PC-9 (cell line): ENCODE measurements at regions not wholly inside any gene's neighbourhood (a gene's known extent, or its start where the extent isn't known, plus 50 kb on each side); places are given as distances from the start of the nearest gene placed in this dataset.

ENCODE experiments used
- BruUV-seq: library from RNA; stranded (reverse); fragments of 400-500 nt; replicated peaks from 2 replicates; lab custom pipeline; 2021; lab: Mats Ljungman, UMichigan
- CTCF ChIA-PET: fragments of 300-600 bp; sonication (Branson Sonifier 250); formaldehyde crosslinking; loops from one replicate; lab custom pipeline; 2022; ENCODE audit warnings: antibody characterized with exemption; lab: Charles Lee
- POLR2A ChIA-PET: fragments of 300-600 bp; sonication (Branson Sonifier 250); formaldehyde crosslinking; loops from one replicate; lab custom pipeline; 2022; ENCODE audit warnings: antibody characterized with exemption; ENCODE audit not compliant: unreplicated experiment; lab: Charles Lee
- DNase-seq, 2 experiments: peaks; one replicate each; pipeline versions ENCODE4 v3.0.0 to v3.0.0-alpha.2; 2015 to 2022; ENCODE audit warnings: mixed read lengths in 1 of 2
- H2AFZ ChIP-seq: fragments of 200-600 bp; sonication (generic); 2 replicates; pipeline ENCODE4 v1.8.1; 2017; ENCODE audit warnings: antibody characterized with exemption
- H3F3A ChIP-seq: fragments of 200-600 bp; sonication (generic); 2 replicates; pipeline ENCODE4 v1.8.1; 2017; ENCODE audit warnings: antibody characterized with exemption, mild to moderate bottlenecking, low read depth; ENCODE audit not compliant: insufficient read depth
- H3K27ac ChIP-seq: fragments of 200-600 bp; sonication (generic); 2 replicates; pipeline ENCODE4 v1.6.1; 2016; ENCODE audit warnings: mixed run types
- H3K27me3 ChIP-seq: fragments of 200-600 bp; sonication (generic); 2 replicates; pipeline ENCODE4 v1.6.1; 2016; ENCODE audit warnings: low read depth, mixed run types; ENCODE audit not compliant: insufficient read depth
- H3K36me3 ChIP-seq: fragments of 200-600 bp; sonication (generic); 2 replicates; pipeline ENCODE4 v1.6.1; 2016; ENCODE audit warnings: low read depth, mixed run types
- H3K4me1 ChIP-seq: fragments of 200-600 bp; sonication (generic); replicated peaks from 2 replicates; pipeline ENCODE4 v1.6.1; 2016; ENCODE audit warnings: mixed run types; ENCODE audit not compliant: insufficient read depth
- H3K4me2 ChIP-seq: fragments of 200-600 bp; sonication (generic); 2 replicates; pipeline ENCODE4 v1.6.1; 2017; ENCODE audit warnings: mixed run types
- H3K4me3 ChIP-seq: fragments of 200-600 bp; sonication (generic); 2 replicates; pipeline ENCODE4 v1.6.1; 2016; ENCODE audit warnings: mixed run types
- H3K79me2 ChIP-seq: fragments of 200-600 bp; sonication (generic); 2 replicates; pipeline ENCODE4 v1.6.1; 2017; ENCODE audit warnings: low read depth, mixed run types
- H3K9me2 ChIP-seq: fragments of 200-600 bp; sonication (generic); 2 replicates; pipeline ENCODE4 v1.8.1; 2017; ENCODE audit warnings: mild to moderate bottlenecking; ENCODE audit not compliant: insufficient read depth
- H3K9me3 ChIP-seq: fragments of 200-600 bp; sonication (generic); 2 replicates; pipeline ENCODE4 v1.8.1; 2016; ENCODE audit warnings: low read depth; ENCODE audit not compliant: insufficient read depth
- H4K20me1 ChIP-seq: fragments of 200-600 bp; sonication (generic); 2 replicates; pipeline ENCODE4 v1.8.1; 2017; ENCODE audit not compliant: insufficient read depth
- CTCF ChIP-seq: fragments of 200-600 bp; sonication (generic); conservative IDR thresholded peaks from 2 replicates; pipeline ENCODE4 v1.6.1; 2017; ENCODE audit warnings: mixed run types, antibody characterized with exemption, mild to moderate bottlenecking, moderate library complexity
- EZH2 ChIP-seq: fragments of 200-600 bp; sonication (generic); IDR thresholded peaks from 2 replicates; pipeline ENCODE4 v1.8.0; 2017; ENCODE audit warnings: antibody characterized with exemption, low read depth
- intact Hi-C: fragments of 100-400 bp; cut with micrococcal nuclease; formaldehyde crosslinking; loops from one replicate; pipeline ENCODE4 v1.10.0; 2022; ENCODE audit not compliant: unreplicated experiment

GRCh38 chr6:8637896-8638597, 202.7 kb upstream of the SLC35B3 start:
- ChIA-PET POLR2A (no interaction called here), CTCF (no interaction called here)
- no TSS peak for BruUV-seq

GRCh38 chr6:8633762-8634161, 198.4 kb upstream of the SLC35B3 start:
- Histone ChIP-seq H3K27me3 (no peaks in the 10 kb centered on the region), H3K27ac (no peak overlapping the region), H3K4me3 (no peak overlapping the region), H3K9me3 (no peaks in the 10 kb centered on the region), H3K9me2 (no peaks in the 10 kb centered on the region), H3F3A (no peaks in the 10 kb centered on the region), H3K4me1 (no peaks in the 10 kb centered on the region), H3K79me2 (no peaks in the 10 kb centered on the region), H2AFZ (no peak overlapping the region), H4K20me1 (no peaks in the 10 kb centered on the region), H3K4me2 (no peak overlapping the region), H3K36me3 (no peaks in the 10 kb centered on the region)
- no peak for DNase-seq
- TF ChIP-seq EZH2: no peak
- no peak for TF ChIP-seq CTCF
- ChIA-PET CTCF (no interaction called here), POLR2A (no interaction called here)
- BruUV-seq: no TSS peak
- intact Hi-C loops: no loop called here

More at GRCh38 chr6:8637896-8638597, 202.7 kb upstream of the SLC35B3 start:
- intact Hi-C loops: no loop called here
- Histone ChIP-seq H3K4me3 (no peak overlapping the region), H3K4me1 (no peaks in the 10 kb centered on the region), H3K27ac (no peak overlapping the region), H2AFZ (no peak overlapping the region), H3K9me2 (no peaks in the 10 kb centered on the region), H3F3A (no peaks in the 10 kb centered on the region), H3K9me3 (no peaks in the 10 kb centered on the region), H3K27me3 (no peaks in the 10 kb centered on the region), H4K20me1 (no peaks in the 10 kb centered on the region), H3K36me3 (no peaks in the 10 kb centered on the region), H3K4me2 (no peak overlapping the region), H3K79me2 (no peaks in the 10 kb centered on the region)
- no peak for DNase-seq
- TF ChIP-seq CTCF: no peak
- TF ChIP-seq EZH2: no peak

GRCh38 chr6:8628736-8629135, 193.4 kb upstream of the SLC35B3 start:
- TF ChIP-seq CTCF (no peak), EZH2 (no peak)
- Histone ChIP-seq H2AFZ (no peak overlapping the region), H3K4me3 (no peak overlapping the region), H3F3A (no peaks in the 10 kb centered on the region), H3K79me2 (no peaks in the 10 kb centered on the region), H3K27me3 (no peaks in the 10 kb centered on the region), H3K4me1 (no peaks in the 10 kb centered on the region), H3K27ac (no peak overlapping the region), H3K4me2 (no peak overlapping the region), H4K20me1 (no peaks in the 10 kb centered on the region), H3K36me3 (no peaks in the 10 kb centered on the region), H3K9me3 (no peaks in the 10 kb centered on the region), H3K9me2 (no peaks in the 10 kb centered on the region)
- CTCF ChIA-PET: no interaction called here
- POLR2A ChIA-PET: no interaction called here
- intact Hi-C loops: no loop called here
- no TSS peak for BruUV-seq
- no peak for DNase-seq
